ENCODE measurements at regions not wholly inside any gene's neighbourhood (a gene's known extent, or its start where the extent isn't known, plus 50 kb on each side); places are given as distances from the start of the nearest gene placed in this dataset.

- TF ChIP-seq YY1 (IDR thresholded peaks at IDR 0.05; ENCODE audit: low read depth, low read length): no peak
- TF ChIP-seq CTBP2 (IDR thresholded peaks at IDR 0.05; ENCODE audit: borderline replicate concordance, insufficient read depth, insufficient read length, low read length): no peak
- TF ChIP-seq TAF1 (IDR thresholded peaks at IDR 0.05; ENCODE audit: low read depth, low read length): no peak
Measured at GRCh38 chr4:56209767-56210166, 177.5 kb downstream of the AASDH start (continued).
